GM19463 (cell line): ENCODE measurements at regions not wholly inside any gene's neighbourhood (a gene's known extent, or its start where the extent isn't known, plus 50 kb on each side); places are given as distances from the start of the nearest gene placed in this dataset.
"Not testable (repeated sequence)": the region's sequence is repeated elsewhere in the genome, so short reads cannot be mapped to it uniquely, and the experiment has no call there.

ENCODE experiments used
- ATAC-seq: cut with Tn5 transposase; IDR thresholded peaks from one replicate; pipeline ENCODE4 v1.9.1; 2021; ENCODE audit warnings: mild to moderate bottlenecking, moderate library complexity; ENCODE audit not compliant: unreplicated experiment

- ATAC-seq: no peak
These were observed 746.4 kb downstream of the SLC4A3 start for GRCh38 chr2:220373878-220374277.

- no peak for ATAC-seq
These were observed 746.9 kb downstream of the SLC4A3 start for GRCh38 chr2:220374282-220374681.

GRCh38 chr2:220377482-220378155, 750.2 kb downstream of the SLC4A3 start:
- ATAC-seq: no peak

GRCh38 chr2:220387758-220388157, 760.3 kb downstream of the SLC4A3 start:
- not testable (repeated sequence) for ATAC-seq

- no peak for ATAC-seq
These were observed 766.3 kb downstream of the SLC4A3 start for GRCh38 chr2:220393711-220394110.

- ATAC-seq: no peak
These were observed 767.0 kb downstream of the SLC4A3 start for GRCh38 chr2:220394433-220394832.

GRCh38 chr2:220396287-220396686, 768.9 kb downstream of the SLC4A3 start:
- ATAC-seq: no peak

- ATAC-seq: no peak
These were observed 782.9 kb downstream of the SLC4A3 start for GRCh38 chr2:220410296-220410695.

- no peak for ATAC-seq
These were observed 790.1 kb downstream of the SLC4A3 start for GRCh38 chr2:220417503-220417902.

- no peak for ATAC-seq
These were observed 792.2 kb downstream of the SLC4A3 start for GRCh38 chr2:220419647-220420046.

GRCh38 chr2:220420820-220421219, 793.4 kb downstream of the SLC4A3 start:
- ATAC-seq: no peak

GRCh38 chr2:220422676-220423075, 795.2 kb downstream of the SLC4A3 start:
- no peak for ATAC-seq

- no peak for ATAC-seq
These were observed 797.1 kb downstream of the SLC4A3 start for GRCh38 chr2:220424561-220424960.

- no peak for ATAC-seq
These were observed 805.2 kb downstream of the SLC4A3 start for GRCh38 chr2:220432645-220433044.

GRCh38 chr2:220433131-220433530, 805.7 kb downstream of the SLC4A3 start:
- ATAC-seq: no peak

- ATAC-seq: no peak
These were observed 807.0 kb downstream of the SLC4A3 start for GRCh38 chr2:220434385-220434784.

- ATAC-seq: no peak
These were observed 810.5 kb downstream of the SLC4A3 start for GRCh38 chr2:220437938-220438337.

GRCh38 chr2:220440731-220441130, 813.3 kb downstream of the SLC4A3 start:
- ATAC-seq: no peak

- no peak for ATAC-seq
These were observed 814.0 kb downstream of the SLC4A3 start for GRCh38 chr2:220441404-220441803.

- no peak for ATAC-seq
These were observed 814.6 kb downstream of the SLC4A3 start for GRCh38 chr2:220442012-220442411.

- ATAC-seq: no peak
These were observed 818.1 kb downstream of the SLC4A3 start for GRCh38 chr2:220445429-220446105.

GRCh38 chr2:220446106-220446712, 818.8 kb downstream of the SLC4A3 start:
- ATAC-seq: no peak
